ENCODE measurements at regions not wholly inside any gene's neighbourhood (a gene's known extent, or its start where the extent isn't known, plus 50 kb on each side); places are given as distances from the start of the nearest gene placed in this dataset.
A peak's percentile ranks its signal among the peaks of the same experiment; 100 is the strongest.
"Not testable (repeated sequence)": the region's sequence is repeated elsewhere in the genome, so short reads cannot be mapped to it uniquely, and the experiment has no call there.

DNA sequence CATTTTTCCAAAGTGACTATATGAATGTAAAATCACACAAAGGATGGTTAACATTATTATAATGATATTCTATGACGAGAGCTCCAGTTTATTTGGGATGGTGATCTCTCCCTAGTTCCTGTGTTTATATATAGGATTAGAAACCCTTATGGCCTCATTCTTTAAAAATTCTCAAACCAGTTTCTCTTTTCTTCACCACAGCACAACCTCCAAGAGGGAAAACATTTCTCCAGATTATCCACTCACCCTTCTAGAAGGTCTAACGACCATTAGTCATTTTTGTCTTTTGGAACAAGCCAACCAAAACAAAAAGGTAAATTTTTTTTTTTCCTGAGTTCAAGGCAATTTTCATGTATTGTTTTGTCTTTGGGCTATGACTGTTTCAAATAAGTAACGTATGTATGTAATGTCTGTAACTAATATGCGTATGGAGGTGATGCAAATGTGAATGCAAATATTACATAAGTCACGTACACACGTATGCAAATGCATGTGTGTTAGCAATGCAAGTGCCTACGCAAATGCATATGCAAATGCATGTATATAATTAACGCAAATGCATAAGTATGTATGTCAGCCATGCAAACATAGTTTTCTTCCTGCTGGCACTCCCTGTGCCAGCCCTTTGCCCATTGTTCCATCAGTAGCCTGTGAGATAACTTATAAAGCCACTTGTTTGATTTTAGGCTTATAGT, 72.5 kb upstream of the MORC3 start:
- no peak for DNase-seq (ENCODE audit: low spot score)

DNA sequence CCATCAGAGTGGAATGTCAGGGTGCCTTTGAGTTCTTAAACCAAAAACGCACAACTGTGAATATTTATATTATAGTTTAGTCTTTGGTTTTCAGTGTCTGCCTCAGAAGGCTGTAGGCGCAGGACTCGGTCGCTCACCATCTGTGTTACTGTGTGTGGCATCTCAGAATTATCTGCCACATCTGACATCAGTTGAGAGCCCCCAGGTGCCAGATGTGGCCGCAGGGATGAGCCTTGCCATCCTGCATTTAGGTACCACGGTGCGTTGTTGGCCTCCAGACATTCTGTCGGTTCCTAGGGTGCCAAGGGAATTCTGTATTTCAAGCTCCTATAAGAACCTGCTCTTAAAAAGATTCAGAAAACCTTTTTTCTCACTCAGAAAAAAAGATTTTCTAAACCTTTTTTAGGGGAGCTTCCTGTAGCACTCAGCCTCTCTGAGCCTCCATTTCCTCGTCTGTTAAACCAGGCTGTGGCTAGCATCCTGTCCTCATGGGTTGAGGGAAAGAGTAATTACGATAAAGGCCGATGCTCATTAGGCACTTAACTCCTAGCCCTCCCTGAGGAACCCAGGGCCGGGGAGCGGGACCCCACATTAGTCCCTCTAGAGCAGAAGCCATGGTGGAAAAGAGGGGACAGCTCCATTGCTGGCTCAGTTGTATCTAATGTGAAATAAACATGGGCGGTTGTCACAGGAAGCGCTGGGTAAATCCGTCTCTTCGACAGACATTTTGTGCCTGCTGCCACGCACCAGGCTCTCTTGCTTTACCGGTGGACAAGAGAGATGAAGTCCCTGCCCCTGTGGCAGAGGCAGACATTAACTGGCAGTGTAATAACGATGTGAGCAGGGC, 70.2 kb upstream of the MORC3 start:
- DNase-seq (ENCODE audit: low spot score) = no peak

DNA sequence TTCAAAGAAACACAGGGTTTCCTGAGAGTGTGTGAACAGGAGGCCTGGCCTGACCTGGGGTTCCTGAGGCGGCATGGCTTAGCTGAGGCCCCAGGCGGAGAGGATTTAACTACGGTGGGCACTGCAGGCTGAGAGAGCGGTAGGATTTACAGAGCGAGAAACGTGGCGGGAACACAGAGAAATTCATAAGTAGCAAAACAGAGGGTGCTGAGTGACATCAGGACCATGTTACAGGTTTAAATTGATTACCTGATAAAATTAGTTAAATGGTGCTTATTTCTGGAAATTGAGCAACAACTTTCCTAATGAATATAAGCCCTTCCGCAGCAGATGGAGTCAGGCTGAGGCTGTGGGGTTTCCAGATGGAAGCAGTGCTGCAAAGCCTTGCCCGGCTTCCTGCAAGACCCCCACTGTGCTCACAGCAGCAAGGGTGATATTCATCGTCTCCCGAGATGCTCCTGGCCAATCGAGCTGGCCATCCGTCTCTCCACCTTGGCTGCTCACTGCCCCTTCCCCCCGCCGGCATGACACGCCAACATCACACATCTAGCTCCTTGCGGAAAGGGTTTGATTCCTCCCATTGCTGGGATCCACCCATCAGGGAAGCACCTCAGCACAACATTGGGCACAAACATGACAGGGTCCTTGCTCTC, 69.4 kb upstream of the MORC3 start:
- no peak for DNase-seq (ENCODE audit: low spot score)

DNA sequence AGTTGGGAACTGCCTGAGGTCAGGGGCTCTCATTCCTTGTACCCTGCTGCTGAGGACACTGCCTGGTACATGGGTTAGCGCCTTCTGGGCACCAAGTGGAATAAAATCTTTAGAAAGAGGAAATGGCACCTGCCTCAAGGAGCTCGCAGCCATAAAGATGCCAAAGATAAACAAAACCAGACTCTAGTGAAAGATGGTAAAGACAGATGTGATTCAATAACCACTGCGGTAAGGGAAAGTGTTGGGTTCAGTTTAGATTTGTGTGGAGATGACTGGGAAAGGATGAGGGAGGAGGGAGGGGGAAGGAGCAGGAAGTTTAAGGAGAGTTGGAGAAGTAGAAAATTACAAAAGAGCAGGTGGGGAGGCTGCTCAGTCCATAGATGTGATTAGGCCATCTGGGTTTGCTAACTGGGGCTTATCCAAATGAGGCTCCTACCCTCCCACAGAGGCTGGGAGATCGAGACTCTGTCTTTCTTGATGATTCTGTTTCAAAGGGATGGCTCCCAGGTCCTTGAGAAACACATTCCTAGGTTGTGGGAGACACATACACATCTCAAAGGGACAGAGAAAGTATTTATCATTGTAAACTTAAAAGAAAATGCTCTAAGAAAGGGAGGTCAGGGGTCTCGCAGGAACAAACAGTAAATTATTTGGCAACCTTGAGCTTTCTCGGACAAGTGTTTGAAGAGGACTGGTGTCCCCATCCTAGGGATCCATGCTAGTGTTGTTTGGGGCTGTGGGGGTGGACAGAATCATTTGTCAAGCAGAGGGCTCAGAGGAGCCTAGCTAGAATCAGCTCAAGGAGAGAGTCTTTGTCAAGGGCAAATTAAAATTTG, 65.7 kb upstream of the MORC3 start:
- no peak for DNase-seq (ENCODE audit: low spot score)

DNA sequence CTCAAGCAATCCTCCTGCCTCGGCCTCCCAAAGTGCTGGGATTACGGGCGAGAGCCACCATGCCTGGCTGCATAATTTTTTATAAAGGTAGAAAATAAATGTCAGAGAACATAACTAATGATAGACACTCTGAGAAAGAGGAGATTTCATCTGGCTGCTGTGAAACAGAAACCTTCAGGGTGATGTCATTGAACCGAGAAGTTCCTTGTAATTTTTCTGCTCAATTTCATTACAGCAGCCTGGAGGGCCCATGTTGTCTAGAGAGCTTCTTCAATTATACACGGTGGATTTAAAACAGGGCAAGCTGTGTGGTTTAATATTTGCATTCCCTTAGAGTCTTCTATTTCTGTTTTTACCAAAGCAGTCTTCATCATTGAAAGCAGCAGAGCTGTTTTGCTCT, 64.3 kb upstream of the MORC3 start:
- DNase-seq (ENCODE audit: low spot score) = no peak

DNA sequence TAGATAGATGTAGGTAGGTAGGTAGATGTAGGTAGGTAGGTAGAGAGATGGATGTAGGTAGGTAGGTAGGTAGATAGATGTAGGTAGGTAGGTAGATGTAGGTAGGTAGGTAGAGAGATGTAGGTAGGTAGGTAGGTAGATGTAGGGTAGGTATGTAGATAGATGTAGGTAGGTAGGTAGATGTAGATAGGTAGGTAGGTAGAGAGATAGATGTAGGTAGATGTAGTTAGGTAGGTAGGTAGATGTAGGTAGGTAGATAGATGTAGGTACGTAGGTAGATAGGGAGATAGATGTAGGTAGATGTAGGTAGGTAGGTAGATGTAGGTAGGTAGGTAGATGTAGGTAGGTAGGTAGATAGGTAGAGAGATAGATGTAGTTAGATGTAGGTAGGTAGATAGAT, 62.3 kb upstream of the MORC3 start:
- no peak for DNase-seq (ENCODE audit: low spot score)

DNA sequence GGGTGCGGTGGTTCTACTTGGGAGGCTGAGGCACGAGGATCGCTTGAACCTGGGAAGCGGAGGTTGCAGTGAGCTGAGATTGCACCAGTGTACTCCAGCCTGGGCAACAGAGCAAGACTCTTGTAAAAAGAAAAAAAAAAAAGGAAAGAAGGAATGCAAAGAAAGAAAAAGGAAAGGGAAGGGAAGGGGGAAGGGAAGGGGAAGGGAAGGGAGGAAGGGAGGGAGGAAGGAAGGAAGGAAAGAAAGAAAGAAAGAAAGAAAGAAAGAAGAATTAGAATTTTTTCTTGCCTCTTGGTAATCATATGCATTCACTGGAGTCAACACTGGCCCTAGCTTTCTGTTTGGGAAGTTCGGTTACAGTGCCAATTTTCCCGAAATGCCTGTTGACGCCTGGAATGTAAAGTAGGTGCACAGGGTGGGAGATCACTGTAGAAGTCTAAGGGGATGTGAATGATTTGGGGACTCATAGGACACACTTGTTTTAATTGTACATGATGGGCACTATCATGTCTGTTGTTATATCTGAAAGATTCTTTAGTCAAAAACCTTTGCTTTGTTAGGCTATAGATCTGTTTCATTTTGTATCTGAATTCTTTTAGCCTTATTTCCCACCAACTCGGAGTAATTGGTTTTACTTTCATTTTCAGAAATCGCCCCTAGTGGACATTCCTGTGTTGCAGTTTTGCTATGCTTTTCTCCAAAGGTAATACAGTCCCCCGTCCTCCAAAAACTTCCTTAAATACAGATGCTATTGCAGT, 59.8 kb upstream of the MORC3 start:
- peak; percentile 80 for DNase-seq (ENCODE audit: low spot score)

DNA sequence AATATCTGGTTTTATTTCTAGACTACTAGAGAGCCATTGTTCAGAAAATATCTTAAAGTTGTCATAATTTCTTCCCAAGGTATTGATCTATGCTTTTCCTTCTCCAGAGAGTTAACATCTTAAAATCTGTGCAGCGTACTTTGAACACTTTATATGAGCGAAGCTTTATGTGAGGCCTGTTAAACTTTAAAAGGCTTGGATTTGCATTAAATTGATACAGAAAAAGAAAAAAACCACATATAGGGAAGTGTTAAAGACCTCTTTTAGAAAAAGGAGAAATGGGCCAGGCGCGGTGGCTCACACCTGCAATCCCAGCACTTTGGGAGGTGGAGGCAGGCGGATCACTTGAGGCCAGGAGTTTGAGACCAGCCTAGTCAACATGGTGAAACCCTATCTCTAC, 59.2 kb upstream of the MORC3 start:
- no peak for DNase-seq (ENCODE audit: low spot score)

DNA sequence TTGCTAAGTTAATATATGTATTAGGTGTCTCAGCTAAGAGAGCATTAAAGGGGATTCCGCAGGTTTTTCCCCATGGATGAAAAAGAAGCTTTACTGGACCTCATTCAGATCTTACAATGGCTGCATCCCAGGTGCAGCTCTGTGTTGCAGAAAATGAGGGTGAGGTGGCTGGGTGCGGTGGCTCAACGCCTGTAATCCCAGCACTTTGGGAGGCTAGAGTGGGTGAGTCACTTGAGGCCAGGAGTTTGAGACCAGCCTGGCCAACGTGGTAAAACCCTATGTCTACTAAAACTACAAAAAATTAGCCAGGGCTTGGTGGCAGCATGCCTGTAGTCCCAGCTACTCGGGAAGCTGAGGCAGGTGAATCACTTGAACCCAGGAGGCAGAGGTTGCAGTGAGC, 58.5 kb upstream of the MORC3 start:
- DNase-seq (ENCODE audit: low spot score) = no peak

DNA sequence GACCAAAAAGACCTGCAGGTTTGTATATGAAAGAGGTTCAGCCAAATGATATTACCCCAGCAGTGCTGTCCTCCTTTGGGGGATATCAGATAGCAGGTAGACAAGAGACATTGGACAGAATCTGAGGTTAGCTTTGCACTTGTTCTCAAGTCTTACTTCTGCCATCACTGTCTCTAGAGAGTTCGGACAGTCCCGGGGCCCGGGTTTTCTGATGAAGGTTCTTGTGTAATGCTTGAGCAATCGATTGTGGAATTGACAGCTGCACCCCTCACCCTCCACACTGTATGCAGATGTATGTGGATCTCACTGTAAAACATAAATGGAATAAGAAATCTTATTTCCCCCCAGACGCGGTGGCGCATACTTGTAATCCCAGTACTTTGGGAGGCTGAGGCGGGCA, 56.2 kb upstream of the MORC3 start:
- DNase-seq (ENCODE audit: low spot score) = no peak

DNA sequence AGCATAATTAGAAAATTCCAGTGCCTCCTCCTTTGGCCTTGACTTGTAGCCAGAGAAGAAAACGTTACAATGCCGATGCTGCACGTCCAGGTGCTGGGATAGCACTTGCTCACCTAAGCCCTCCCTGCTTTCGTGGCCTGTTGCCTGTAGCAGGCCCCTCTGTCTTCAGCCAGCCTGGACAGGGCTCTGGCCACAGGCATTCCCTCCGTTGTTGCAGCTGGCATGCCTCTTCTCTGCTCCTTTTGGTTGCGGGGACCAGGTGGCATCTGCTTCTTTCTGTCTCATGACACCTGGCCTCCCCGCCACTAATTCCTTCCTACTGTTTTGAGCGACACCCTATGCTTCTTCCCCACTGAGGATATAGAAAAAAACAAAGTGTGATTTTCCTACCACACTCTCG, 54.6 kb upstream of the MORC3 start:
- no peak for DNase-seq (ENCODE audit: low spot score)

DNA sequence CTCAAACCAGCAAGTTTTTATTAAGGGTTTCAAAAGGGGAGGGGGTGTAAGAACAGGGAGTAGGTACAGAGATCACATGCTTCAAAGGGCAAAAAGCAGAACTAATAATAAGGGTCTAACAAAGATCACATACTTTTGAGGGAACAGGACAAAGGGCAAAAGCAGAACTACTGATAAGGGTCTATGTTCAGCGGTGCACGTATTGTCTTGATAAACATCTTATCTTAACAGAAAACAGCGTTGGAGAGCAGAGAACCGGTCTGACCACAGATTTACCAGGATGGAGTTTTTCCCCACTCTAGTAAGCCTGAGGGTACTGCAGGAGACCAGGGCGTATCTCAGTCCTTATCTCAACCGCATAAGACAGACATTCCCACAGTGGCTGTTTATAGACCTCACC, 52.2 kb upstream of the MORC3 start:
- not testable (repeated sequence) for DNase-seq (ENCODE audit: low spot score)

DNA sequence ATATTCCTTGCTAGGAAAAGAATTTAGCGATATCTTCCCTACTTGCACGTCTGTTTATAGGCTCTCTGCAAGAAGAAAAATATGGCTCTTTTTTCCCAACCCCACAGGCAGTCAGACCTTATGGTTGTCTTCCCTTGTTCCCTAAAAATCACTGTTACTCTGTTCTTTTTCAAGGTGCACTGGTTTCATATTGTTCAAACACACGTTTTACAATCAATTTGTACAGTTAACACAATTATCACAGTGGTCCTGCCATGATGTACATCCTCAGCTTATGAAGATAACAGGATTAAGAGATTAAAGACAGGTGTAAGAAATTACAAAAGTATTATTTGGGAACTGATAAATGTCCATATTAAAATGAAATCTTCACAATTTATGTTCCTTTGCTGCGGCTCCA, 51.7 kb upstream of the MORC3 start:
- not testable (repeated sequence) for DNase-seq (ENCODE audit: low spot score)

Measured in CD4-positive, alpha-beta T cell treated with Interleukin-2 at 100 ng/mL for 4 hours (primary cell).